ENCODE measurements at regions not wholly inside any gene's neighbourhood (a gene's known extent, or its start where the extent isn't known, plus 50 kb on each side); places are given as distances from the start of the nearest gene placed in this dataset.

DNA sequence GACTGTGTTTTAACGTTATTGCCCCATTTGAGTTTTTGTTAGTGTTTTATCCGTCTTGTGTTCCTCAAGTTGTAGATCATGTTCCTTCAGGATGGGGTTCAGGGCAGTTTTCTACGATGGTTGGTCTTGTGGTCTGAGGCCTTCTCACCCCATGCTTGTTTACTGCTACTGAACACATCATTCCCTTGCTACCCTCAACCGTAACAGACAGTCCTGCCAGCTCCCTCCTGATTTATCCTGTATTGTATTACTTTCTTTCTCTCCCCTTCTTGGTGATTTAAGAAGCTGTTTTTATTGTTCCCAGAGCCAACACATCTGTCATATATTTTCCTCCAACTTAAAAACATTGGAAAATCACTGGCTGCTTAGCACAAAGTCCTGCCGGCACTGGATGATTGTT is 719.8 kb downstream of the INHBA start:
- TF ChIP-seq CTCF (IDR thresholded peaks at IDR 0.05) (no peak), POLR2A (IDR thresholded peaks at IDR 0.05) (no peak)
